ENCODE measurements at regions not wholly inside any gene's neighbourhood (a gene's known extent, or its start where the extent isn't known, plus 50 kb on each side); places are given as distances from the start of the nearest gene placed in this dataset.

- TF ChIP-seq CREB1 (IDR thresholded peaks at IDR 0.05; ENCODE audit: low read depth) (no peak), TEAD4 (IDR thresholded peaks at IDR 0.05) (no peak), CEBPB (IDR thresholded peaks at IDR 0.05) (no peak), TAF1 (IDR thresholded peaks at IDR 0.05; ENCODE audit: low read depth) (no peak), YY1 (IDR thresholded peaks at IDR 0.05; ENCODE audit: low read depth) (no peak), MAX (IDR thresholded peaks at IDR 0.05) (no peak), TCF12 (IDR thresholded peaks at IDR 0.05; ENCODE audit: low read depth) (no peak), REST (IDR thresholded peaks at IDR 0.05; ENCODE audit: low read depth) (no peak), USF1 (IDR thresholded peaks at IDR 0.05) (no peak), RAD21 (IDR thresholded peaks at IDR 0.05; ENCODE audit: low read depth) (no peak), ZBTB7A (IDR thresholded peaks at IDR 0.05; ENCODE audit: low read depth) (no peak)
Observed at GRCh38 chr5:154571325-154572035, 93.5 kb upstream of the HAND1 start.
